NCI-H1417 treated with DMSO at 0.1 percent for 48 hours (cell line): ENCODE measurements at regions not wholly inside any gene's neighbourhood (a gene's known extent, or its start where the extent isn't known, plus 50 kb on each side); places are given as distances from the start of the nearest gene placed in this dataset.

Source experiments
- DNase-seq: peaks from one replicate; lab custom pipeline; 2025; lab: John Stamatoyannopoulos, UW

- no peak for DNase-seq
Measured at GRCh38 chr2:30339071-30339470, 107.7 kb downstream of the LBH start.

GRCh38 chr2:30341500-30342267, 105.4 kb upstream of the LCLAT1 start:
- DNase-seq, result no peak

DNA sequence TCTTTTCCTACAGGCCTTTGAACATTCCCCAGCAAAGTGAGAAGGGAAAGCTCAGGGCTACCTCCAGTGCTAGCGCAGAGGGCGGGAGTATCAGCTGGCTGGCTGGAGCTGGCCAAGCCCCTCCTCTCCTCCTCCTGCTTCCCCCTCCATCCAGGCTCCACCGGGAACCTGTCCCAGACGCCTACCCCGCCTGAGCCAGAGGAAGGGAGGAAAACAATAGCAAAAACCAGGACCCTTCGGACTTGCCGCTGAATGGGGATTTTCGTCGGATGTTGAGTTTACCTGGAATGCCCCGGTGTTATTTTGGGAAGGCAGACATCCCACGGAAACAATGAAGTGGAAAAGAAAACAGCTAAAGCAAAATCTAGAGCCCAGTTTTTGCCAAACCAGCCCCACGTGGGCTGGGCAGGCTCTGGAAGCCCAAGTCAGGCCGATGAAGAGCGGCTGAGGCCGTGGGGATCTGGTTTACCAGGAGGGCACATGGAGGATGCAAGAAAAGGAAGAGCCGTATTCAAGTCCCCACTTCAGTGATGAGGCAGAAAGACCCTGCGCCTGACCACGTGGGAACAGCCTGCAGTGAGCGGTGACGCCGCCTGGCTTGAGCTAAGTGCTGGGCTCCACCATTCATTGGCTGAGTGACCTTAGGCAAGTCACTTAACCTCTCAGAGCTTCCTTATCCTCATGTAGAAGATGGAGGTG, 100.4 kb upstream of the LCLAT1 start:
- DNase-seq, result no peak

GRCh38 chr2:30348825-30349224, 98.2 kb upstream of the LCLAT1 start:
- no peak for DNase-seq

DNA sequence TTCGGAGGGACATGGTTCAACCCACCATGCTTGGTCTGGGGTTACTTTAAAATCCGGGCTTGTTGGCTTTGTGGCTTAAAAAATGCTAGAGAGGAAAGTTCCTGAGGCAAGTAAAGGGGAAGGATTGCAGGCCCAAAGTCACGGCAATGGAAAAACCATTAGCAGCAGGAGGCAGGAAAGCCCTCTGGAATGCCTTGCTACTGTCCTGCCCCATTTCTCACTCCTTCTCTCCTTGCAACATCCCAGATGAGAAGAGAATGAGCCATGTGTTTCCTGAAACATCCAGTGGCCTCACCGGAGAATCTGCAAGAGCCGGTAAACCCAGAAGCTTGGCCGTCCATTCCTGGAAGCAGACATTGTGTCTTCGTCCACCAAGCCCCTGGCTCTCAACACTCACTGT, 97.4 kb upstream of the LCLAT1 start:
- no peak for DNase-seq

- no peak for DNase-seq
Measured at GRCh38 chr2:30351116-30351515, 95.9 kb upstream of the LCLAT1 start.

DNA sequence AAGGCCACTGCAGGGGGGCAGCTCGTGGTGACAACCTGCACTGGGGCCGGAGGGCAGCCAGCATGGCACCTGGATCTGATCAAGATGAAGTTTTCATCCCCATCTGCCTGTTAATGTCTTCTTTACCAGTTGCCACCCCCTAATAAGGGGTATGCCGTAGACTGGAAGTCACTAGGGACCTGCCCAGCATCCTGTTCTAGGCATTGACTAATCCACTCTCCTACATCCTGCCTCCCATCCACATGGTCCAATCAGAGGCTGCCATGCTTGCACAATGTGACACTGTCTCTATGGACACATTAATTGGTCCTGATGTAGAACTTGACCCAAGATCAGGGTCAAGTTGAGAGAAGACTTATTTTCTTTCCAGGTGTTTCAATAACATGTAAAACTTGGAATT, 95.1 kb upstream of the LCLAT1 start:
- DNase-seq, result no peak

DNA sequence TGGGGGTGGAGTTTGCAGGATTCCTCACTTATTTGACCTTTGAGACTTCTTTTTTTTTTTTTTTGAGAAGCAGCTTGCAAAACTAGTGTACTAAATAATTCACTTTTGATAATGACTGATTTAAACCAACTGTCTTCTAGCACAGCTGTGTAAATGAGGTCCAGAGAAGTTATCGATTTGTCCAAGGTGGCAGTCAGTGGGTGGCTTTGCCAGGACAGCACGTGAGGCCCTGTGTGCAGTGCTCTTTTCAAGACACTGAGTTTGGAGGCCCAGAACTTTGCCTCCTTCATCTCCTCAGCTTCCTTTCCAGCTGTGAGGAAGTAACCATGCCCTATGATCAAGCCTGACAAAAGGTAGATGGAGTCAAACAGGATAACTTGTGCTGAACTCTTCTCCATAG, 92.9 kb upstream of the LCLAT1 start:
- DNase-seq, result no peak

DNA sequence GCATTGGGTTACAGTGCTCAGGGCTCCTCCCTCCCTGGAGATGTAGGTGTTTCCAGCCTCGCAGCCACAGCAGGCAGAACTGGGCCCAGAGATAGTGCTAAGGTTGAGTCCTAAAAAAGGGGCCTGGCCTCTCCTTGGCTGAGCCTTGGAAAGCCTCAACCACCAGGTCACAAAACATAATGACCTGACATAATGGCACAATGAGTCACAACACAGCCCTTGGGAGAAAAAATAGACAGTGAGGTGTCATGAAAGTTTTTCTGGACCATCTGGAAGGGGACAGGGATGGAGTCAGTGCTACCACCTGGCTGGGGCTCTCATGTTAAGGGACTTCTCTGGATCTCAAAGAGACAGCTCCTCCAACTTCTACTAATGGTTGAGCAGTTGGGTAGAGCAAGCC, 92.4 kb upstream of the LCLAT1 start:
- DNase-seq, result no peak

DNA sequence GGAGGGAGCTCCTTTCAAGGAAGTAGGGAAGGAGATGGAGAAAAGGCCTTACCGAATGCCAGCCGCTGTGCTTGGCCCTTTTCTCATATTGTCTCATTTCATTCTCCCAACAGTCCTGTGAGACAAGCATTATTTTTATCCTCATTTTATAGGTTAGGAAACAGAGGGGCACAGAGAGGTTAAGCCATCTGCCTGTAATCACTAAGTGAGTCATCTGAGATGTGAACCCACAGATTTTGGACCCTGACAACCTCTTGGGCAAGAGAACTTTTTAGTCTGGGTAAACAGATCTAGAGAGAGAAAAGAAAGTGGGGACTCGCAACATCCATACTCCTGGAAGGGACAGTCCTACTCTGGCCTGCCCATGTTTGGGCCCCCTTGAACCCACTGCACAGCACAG, 91.7 kb upstream of the LCLAT1 start:
- no peak for DNase-seq

GRCh38 chr2:30356071-30356470, 91.0 kb upstream of the LCLAT1 start:
- DNase-seq, result no peak

- DNase-seq, result no peak
Measured at GRCh38 chr2:30356776-30357175, 90.3 kb upstream of the LCLAT1 start.

DNA sequence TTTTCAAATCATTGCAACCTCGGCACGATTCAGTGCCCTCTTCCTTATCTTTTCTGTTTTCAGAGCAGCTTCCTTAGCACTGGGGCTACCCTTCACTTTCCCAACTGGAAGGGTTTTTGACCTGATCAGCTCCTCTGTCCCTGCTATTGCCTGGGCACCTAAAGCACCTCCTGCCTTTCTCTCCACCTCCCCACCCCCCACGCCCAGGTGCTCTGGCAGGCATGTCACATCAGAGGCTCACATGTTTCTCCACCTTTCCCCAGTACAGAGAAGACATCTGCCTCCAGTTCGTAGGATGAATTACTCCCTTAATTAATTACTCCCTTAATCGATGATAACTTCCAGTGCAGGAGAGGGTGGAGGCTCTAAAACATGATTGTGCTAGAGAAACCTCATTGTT, 88.7 kb upstream of the LCLAT1 start:
- no peak for DNase-seq

GRCh38 chr2:30358842-30359241, 88.2 kb upstream of the LCLAT1 start:
- no peak for DNase-seq

DNA sequence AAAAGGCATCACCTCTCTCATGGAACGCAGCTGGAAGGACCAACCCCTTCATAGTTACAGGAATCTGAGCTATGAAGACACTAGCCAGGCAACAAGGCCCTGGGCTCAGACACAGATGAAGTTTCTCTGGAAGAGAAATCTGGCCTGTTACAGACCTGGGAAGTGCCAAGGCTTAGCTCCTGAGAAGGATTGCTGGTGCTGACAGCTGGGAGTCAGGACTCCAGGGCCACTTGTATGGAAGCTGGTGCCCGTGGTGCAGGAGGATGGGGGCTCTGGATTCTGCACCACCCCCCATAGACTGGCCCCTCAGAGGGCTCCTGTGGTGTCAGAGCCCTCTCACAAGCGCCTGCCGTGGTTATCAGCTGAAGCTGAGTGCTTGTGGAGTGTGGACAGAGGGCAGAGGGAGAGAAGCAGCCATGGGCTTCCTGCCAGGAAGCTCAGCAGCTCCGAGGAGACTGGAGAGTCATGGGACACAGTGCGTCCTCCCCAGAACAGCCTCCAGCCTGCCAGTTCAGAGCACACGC, 87.3 kb upstream of the LCLAT1 start:
- DNase-seq, result no peak

- no peak for DNase-seq
Measured at GRCh38 chr2:30361751-30362394, 85.2 kb upstream of the LCLAT1 start.

- no peak for DNase-seq
Measured at GRCh38 chr2:30362468-30363081, 84.5 kb upstream of the LCLAT1 start.

DNA sequence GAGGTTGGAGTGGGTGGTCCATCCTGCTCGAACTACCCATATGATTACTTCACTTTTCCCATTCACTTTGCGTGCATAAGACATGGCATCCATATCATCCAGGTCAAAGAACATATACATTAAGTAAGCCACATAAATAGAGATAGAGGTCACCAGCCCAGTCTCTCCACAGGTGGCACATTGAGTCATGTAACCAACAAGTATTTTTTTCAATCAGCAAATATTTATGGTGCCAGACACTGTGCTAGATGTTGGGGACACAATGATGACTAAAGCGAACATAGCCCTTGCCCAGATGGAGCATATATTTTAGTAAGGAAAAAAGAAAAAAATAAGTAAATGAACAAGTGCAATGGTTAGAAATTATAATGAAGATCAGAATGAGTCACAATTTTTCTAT, 83.6 kb upstream of the LCLAT1 start:
- DNase-seq, result no peak

DNA sequence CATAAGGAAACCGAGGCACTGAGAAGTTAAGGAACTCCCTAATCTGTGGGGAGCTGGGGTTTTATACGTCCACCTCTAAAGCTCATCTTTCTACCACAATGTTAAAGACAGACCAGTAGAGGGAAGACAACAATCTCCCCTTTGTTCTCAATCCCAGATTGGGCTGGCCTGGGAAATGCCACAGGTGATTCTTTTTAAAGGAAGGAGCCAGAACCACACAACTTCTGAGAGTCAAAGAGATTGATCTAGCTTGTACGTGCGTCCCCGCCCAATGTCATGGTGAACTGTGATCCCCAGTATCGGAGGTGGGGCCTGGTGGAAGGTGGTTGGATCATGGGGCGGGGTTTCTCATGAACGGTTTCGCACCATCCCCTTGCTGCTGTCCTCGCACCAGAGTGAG, 81.8 kb upstream of the LCLAT1 start:
- no peak for DNase-seq

- no peak for DNase-seq
Measured at GRCh38 chr2:30366199-30366691, 80.8 kb upstream of the LCLAT1 start.

- DNase-seq, result no peak
Measured at GRCh38 chr2:30367232-30368070, 79.6 kb upstream of the LCLAT1 start.

- no peak for DNase-seq
Measured at GRCh38 chr2:30368258-30368657, 78.8 kb upstream of the LCLAT1 start.
